Adrenal gland (tissue), 9 donors: ENCODE measurements at regions not wholly inside any gene's neighbourhood (a gene's known extent, or its start where the extent isn't known, plus 50 kb on each side); places are given as distances from the start of the nearest gene placed in this dataset.

Experiments used
- DNase-seq, 7 donors: peaks; one replicate each; pipeline ENCODE4 v3.0.0-alpha.2; 2019 to 2020
- H3K27ac ChIP-seq, 5 donors: fragments of 200-600 bp; sonication (generic) in 4 of 5; 1 replicate in 3 of 5; 2 replicates in 2 of 5; pipeline versions ENCODE4 v1.5.1 to v1.8.0; 2016 to 2020; ENCODE audit warnings: mild to moderate bottlenecking in 1 of 5
- H3K27me3 ChIP-seq: fragments of 200-600 bp; 2 replicates; pipeline ENCODE4 v1.8.0; 2021
- H3K36me3 ChIP-seq, 2 donors: fragments of 200-600 bp; replicated peaks in 1 of 2; 1 replicate in 1 of 2; 2 replicates in 1 of 2; pipeline versions ENCODE4 v1.5.1 to v1.8.0; 2018 to 2022
- H3K4me1 ChIP-seq, 2 donors: fragments of 200-600 bp; replicated peaks in 1 of 2; 1 replicate in 1 of 2; 2 replicates in 1 of 2; pipeline versions ENCODE4 v1.5.1 to v1.8.0; 2018 to 2021
- H3K4me3 ChIP-seq, 4 donors: fragments of 200-600 bp; sonication (generic) in 3 of 4; one replicate each; pipeline ENCODE4 v1.5.1; 2016 to 2018
- H3K9me3 ChIP-seq, 3 donors: fragments of 200-600 bp; sonication (generic) in 1 of 3; replicated peaks in 1 of 3; 1 replicate in 2 of 3; 2 replicates in 1 of 3; pipeline versions ENCODE4 v1.5.1 to v1.8.0; 2016 to 2021
- CTCF ChIP-seq, 6 experiments: fragments of 450-650 bp in 4 of 6; fragments of 200-600 bp in 2 of 6; sonication (generic) in 1 of 6; IDR thresholded peaks; 1 replicate in 5 of 6; 2 replicates in 1 of 6; pipeline versions ENCODE4 v1.5.1 to v1.8.0; 2016 to 2021; ENCODE audit warnings: antibody characterized with exemption in 6 of 6, mild to moderate bottlenecking in 2 of 6, moderate library complexity in 1 of 6
- POLR2A ChIP-seq, 2 donors: fragments of 450-650 bp; IDR thresholded peaks; one replicate each; pipeline ENCODE4 v1.6.1; 2017; ENCODE audit warnings: antibody characterized with exemption in 2 of 2, mild to moderate bottlenecking in 2 of 2, moderate library complexity in 1 of 2
- whole genome bisulfite sequencing, 4 donors: extraction: QIAGEN DNeasy Blood & Tissue Kit in 2 of 4; methylation state at CpG; one replicate each; pipeline versions ENCODE4 v1.1.5 to v1.1.7; 2013 to 2017; 5-methylcytosine and 5-hydroxymethylcytosine counted together
- intact Hi-C, 2 donors: fragments of 100-400 bp; cut with DNase I; formaldehyde crosslinking; loops; one replicate each; pipeline versions ENCODE4 v1.14.1 to v1.15.0; 2022 to 2023
- donor health status: healthy with polysubstance abuse.
- donor health status: Bipolar disorder and iron deficiency.
- donor health status: DM: yes; HTN: yes; CAD: no.
- donor health status: DM: no; HTN: no; CAD: no.
- donor health status: DM: no; HTN: no; CAD: no.

GRCh38 chr6:148151896-148152643 lies 190.6 kb upstream of the SASH1 start:
- intact Hi-C loops, result no loop called here

DNA sequence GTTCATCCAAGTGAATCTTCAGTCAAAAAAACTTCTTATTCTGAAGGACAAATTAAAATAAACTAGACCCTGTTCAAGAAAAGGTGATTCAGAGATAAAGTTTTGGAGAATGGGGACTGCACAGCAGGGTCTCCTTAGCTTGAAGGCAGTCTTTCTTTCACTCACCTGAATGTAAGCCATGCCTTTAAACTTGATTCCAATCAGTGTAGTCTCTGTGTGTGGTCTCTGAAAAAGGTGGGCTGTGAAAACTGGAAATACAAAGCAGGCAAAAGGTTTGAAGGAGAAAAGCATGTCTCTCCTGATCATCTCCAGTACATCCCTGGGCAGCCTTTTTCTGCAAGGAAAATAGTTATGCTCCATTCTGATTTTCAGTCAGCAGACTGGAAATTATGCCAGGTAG lies 188.0 kb upstream of the SASH1 start:
- intact Hi-C loops, result no loop called here
- Histone ChIP-seq H3K9me3 (no peaks in the 10 kb centered on the region), H3K27me3 (no peaks in the 10 kb centered on the region), H3K27ac (no peak overlapping the region), H3K4me1 (no peaks in the 10 kb centered on the region), H3K36me3 (no peaks in the 10 kb centered on the region), H3K4me3 (no peak overlapping the region)
- TF ChIP-seq CTCF (IDR thresholded peaks at IDR 0.05), result no peak
- TF ChIP-seq POLR2A (IDR thresholded peaks at IDR 0.05), result no peak
- no peak for DNase-seq

More at GRCh38 chr6:148151896-148152643, 190.6 kb upstream of the SASH1 start:
- no peaks in the 10 kb centered on the region for H3K9me3 ChIP-seq
- no peak for DNase-seq
- TF ChIP-seq CTCF (IDR thresholded peaks at IDR 0.05) (no peak), POLR2A (IDR thresholded peaks at IDR 0.05) (no peak)
- 77 to 90% (median 84%) methylated on average over 6 of the region's 6 CpGs for WGBS, 4 donors
- no peak overlapping the region for H3K27ac ChIP-seq
- no peaks in the 10 kb centered on the region for H3K4me1 ChIP-seq
- no peaks in the 10 kb centered on the region for H3K27me3 ChIP-seq
- no peaks in the 10 kb centered on the region for H3K36me3 ChIP-seq
- H3K4me3 ChIP-seq, result no peak overlapping the region

- intact Hi-C loops, result no loop called here
- Histone ChIP-seq H3K36me3 (no peaks in the 10 kb centered on the region), H3K27ac (no peak overlapping the region), H3K9me3 (no peaks in the 10 kb centered on the region), H3K27me3 (no peaks in the 10 kb centered on the region), H3K4me3 (no peak overlapping the region), H3K4me1 (no peaks in the 10 kb centered on the region)
- TF ChIP-seq CTCF (IDR thresholded peaks at IDR 0.05) (no peak), POLR2A (IDR thresholded peaks at IDR 0.05) (no peak)
- 66 to 78% (median 71%) methylated on average over 6 of the region's 6 CpGs for WGBS, 4 donors
- no peak for DNase-seq
These were observed 187.3 kb upstream of the SASH1 start for GRCh38 chr6:148155293-148155692.

DNA sequence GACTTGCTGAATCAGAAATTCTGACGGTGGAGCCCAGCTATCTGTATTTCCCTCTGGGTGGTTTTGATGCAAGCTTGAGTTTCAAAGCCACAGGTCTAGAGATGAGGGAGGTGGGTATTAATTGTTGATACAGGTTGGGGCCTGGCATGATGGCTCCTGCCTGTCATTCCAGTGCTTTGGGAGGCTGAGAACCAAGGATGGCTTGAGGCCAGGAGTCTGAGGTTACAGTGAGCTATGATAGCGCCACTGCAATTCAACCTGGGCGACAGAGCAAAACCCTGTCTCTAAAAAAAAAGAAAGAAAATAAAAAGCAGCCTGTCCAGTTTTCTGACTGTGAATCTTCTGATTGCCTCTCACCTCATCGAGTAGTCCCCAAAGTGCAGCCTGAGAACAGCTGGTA lies 184.8 kb upstream of the SASH1 start:
- WGBS, 4 donors, result 72 to 90% (median 84%) methylated on average over 4 of the region's 4 CpGs
- Histone ChIP-seq H3K9me3 (no peaks in the 10 kb centered on the region), H3K4me1 (no peaks in the 10 kb centered on the region), H3K4me3 (no peak overlapping the region), H3K36me3 (no peaks in the 10 kb centered on the region), H3K27me3 (no peaks in the 10 kb centered on the region), H3K27ac (no peak overlapping the region)
- TF ChIP-seq POLR2A (IDR thresholded peaks at IDR 0.05), result no peak
- TF ChIP-seq CTCF (IDR thresholded peaks at IDR 0.05), result no peak
- intact Hi-C loops, result no loop called here
- DNase-seq, result no peak
